ENCODE measurements at regions not wholly inside any gene's neighbourhood (a gene's known extent, or its start where the extent isn't known, plus 50 kb on each side); places are given as distances from the start of the nearest gene placed in this dataset.
"Not testable (repeated sequence)": the region's sequence is repeated elsewhere in the genome, so short reads cannot be mapped to it uniquely, and the experiment has no call there.

- no peak for DNase-seq
Observed at GRCh38 chr6:135555550-135555949, 58.0 kb upstream of the AHI1 start.

- DNase-seq, result no peak
Observed at GRCh38 chr6:135557582-135557981, 60.0 kb upstream of the AHI1 start.

- DNase-seq, result not testable (repeated sequence)
Observed at GRCh38 chr6:135565605-135566004, 68.1 kb upstream of the AHI1 start.

- no peak for DNase-seq
Observed at GRCh38 chr6:135566311-135567068, 69.0 kb upstream of the AHI1 start.

- DNase-seq, result no peak
Observed at GRCh38 chr6:135567375-135568083, 70.0 kb upstream of the AHI1 start.

- no peak for DNase-seq
Observed at GRCh38 chr6:135568379-135568778, 70.8 kb upstream of the AHI1 start.

GRCh38 chr6:135572051-135572450, 74.5 kb upstream of the AHI1 start:
- DNase-seq, result no peak

GRCh38 chr6:135575629-135576028, 78.1 kb upstream of the AHI1 start:
- DNase-seq, result no peak

GRCh38 chr6:135576055-135576454, 78.5 kb upstream of the AHI1 start:
- no peak for DNase-seq

- no peak for DNase-seq
Observed at GRCh38 chr6:135577059-135577538, 79.6 kb upstream of the AHI1 start.

- DNase-seq, result no peak
Observed at GRCh38 chr6:135578976-135579375, 81.4 kb upstream of the AHI1 start.

GRCh38 chr6:135581211-135581610, 83.7 kb upstream of the AHI1 start:
- DNase-seq, result no peak

GRCh38 chr6:135583256-135583761, 85.8 kb upstream of the AHI1 start:
- DNase-seq, result no peak

GRCh38 chr6:135586388-135586787, 88.8 kb upstream of the AHI1 start:
- no peak for DNase-seq

- no peak for DNase-seq
Observed at GRCh38 chr6:135586844-135587243, 89.3 kb upstream of the AHI1 start.

GRCh38 chr6:135592276-135592675, 94.7 kb upstream of the AHI1 start:
- no peak for DNase-seq

GRCh38 chr6:135594000-135594399, 96.5 kb upstream of the AHI1 start:
- no peak for DNase-seq

- DNase-seq, result no peak
Observed at GRCh38 chr6:135600086-135600702, 102.7 kb upstream of the AHI1 start.

GRCh38 chr6:135600931-135601330, 103.4 kb upstream of the AHI1 start:
- no peak for DNase-seq

GRCh38 chr6:135601857-135602256, 104.3 kb upstream of the AHI1 start:
- no peak for DNase-seq

- DNase-seq, result no peak
Observed at GRCh38 chr6:135603249-135603648, 105.7 kb upstream of the AHI1 start.

- no peak for DNase-seq
Observed at GRCh38 chr6:135604035-135604860, 106.7 kb upstream of the AHI1 start.

- DNase-seq, result no peak
Observed at GRCh38 chr6:135605278-135605790, 107.8 kb upstream of the AHI1 start.
